ENCODE measurements at regions not wholly inside any gene's neighbourhood (a gene's known extent, or its start where the extent isn't known, plus 50 kb on each side); places are given as distances from the start of the nearest gene placed in this dataset.

DNA sequence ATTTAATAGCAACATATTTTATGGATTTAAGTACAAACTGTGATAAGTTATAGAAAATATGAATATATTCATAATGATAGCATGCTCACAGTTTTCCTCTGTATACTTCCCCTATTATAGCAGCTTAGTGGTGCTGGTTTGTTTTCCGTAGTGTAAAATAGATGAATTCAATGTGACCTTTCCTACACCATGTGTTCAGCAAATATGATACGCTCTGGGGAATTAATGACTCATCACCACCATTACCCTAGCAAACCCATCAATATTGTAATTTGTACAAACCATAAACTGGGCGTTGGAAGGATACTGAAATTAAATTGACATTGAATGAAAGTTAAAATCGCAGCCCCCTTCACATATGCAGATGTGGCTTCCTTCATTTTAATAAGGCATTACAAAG lies 58.7 kb upstream of the CDH19 start:
- TF ChIP-seq RORB (CRISPR knock-in tag; IDR thresholded peaks at IDR 0.05) (no peak), EMX1 (CRISPR knock-in tag; IDR thresholded peaks at IDR 0.05) (no peak), ETV6 (CRISPR knock-in tag; IDR thresholded peaks at IDR 0.05) (no peak), STAT6 (CRISPR knock-in tag; conservative IDR thresholded peaks at IDR 0.05; ENCODE audit: low read depth) (no peak), IRF2 (CRISPR knock-in tag; IDR thresholded peaks at IDR 0.05; ENCODE audit: borderline replicate concordance, low read depth) (no peak), RELA (CRISPR knock-in tag; IDR thresholded peaks at IDR 0.05; ENCODE audit: borderline replicate concordance) (no peak), SMAD4 (CRISPR knock-in tag; IDR thresholded peaks at IDR 0.05) (no peak), NFE2L1 (CRISPR knock-in tag; IDR thresholded peaks at IDR 0.05) (no peak), GABPB1 (CRISPR knock-in tag; IDR thresholded peaks at IDR 0.05) (no peak), ZNF138 (CRISPR knock-in tag; conservative IDR thresholded peaks at IDR 0.05) (no peak), ZNF232 (CRISPR knock-in tag; IDR thresholded peaks at IDR 0.05) (no peak), JAZF1 (CRISPR knock-in tag; IDR thresholded peaks at IDR 0.05) (no peak)
- TF ChIP-seq, protein P1, sequence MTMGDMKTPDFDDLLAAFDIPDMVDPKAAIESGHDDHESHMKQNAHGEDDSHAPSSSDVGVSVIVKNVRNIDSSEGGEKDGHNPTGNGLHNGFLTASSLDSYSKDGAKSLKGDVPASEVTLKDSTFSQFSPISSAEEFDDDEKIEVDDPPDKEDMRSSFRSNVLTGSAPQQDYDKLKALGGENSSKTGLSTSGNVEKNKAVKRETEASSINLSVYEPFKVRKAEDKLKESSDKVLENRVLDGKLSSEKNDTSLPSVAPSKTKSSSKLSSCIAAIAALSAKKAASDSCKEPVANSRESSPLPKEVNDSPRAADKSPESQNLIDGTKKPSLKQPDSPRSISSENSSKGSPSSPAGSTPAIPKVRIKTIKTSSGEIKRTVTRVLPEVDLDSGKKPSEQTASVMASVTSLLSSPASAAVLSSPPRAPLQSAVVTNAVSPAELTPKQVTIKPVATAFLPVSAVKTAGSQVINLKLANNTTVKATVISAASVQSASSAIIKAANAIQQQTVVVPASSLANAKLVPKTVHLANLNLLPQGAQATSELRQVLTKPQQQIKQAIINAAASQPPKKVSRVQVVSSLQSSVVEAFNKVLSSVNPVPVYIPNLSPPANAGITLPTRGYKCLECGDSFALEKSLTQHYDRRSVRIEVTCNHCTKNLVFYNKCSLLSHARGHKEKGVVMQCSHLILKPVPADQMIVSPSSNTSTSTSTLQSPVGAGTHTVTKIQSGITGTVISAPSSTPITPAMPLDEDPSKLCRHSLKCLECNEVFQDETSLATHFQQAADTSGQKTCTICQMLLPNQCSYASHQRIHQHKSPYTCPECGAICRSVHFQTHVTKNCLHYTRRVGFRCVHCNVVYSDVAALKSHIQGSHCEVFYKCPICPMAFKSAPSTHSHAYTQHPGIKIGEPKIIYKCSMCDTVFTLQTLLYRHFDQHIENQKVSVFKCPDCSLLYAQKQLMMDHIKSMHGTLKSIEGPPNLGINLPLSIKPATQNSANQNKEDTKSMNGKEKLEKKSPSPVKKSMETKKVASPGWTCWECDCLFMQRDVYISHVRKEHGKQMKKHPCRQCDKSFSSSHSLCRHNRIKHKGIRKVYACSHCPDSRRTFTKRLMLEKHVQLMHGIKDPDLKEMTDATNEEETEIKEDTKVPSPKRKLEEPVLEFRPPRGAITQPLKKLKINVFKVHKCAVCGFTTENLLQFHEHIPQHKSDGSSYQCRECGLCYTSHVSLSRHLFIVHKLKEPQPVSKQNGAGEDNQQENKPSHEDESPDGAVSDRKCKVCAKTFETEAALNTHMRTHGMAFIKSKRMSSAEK (CRISPR knock-in tag; IDR thresholded peaks at IDR 0.05; ENCODE audit: borderline replicate concordance), result no peak
- TF ChIP-seq, protein P2, sequence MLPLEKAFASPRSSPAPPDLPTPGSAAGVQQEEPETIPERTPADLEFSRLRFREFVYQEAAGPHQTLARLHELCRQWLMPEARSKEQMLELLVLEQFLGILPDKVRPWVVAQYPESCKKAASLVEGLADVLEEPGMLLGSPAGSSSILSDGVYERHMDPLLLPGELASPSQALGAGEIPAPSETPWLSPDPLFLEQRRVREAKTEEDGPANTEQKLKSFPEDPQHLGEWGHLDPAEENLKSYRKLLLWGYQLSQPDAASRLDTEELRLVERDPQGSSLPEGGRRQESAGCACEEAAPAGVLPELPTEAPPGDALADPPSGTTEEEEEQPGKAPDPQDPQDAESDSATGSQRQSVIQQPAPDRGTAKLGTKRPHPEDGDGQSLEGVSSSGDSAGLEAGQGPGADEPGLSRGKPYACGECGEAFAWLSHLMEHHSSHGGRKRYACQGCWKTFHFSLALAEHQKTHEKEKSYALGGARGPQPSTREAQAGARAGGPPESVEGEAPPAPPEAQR (CRISPR knock-in tag; IDR thresholded peaks at IDR 0.05), result no peak
- TF ChIP-seq, protein P3, sequence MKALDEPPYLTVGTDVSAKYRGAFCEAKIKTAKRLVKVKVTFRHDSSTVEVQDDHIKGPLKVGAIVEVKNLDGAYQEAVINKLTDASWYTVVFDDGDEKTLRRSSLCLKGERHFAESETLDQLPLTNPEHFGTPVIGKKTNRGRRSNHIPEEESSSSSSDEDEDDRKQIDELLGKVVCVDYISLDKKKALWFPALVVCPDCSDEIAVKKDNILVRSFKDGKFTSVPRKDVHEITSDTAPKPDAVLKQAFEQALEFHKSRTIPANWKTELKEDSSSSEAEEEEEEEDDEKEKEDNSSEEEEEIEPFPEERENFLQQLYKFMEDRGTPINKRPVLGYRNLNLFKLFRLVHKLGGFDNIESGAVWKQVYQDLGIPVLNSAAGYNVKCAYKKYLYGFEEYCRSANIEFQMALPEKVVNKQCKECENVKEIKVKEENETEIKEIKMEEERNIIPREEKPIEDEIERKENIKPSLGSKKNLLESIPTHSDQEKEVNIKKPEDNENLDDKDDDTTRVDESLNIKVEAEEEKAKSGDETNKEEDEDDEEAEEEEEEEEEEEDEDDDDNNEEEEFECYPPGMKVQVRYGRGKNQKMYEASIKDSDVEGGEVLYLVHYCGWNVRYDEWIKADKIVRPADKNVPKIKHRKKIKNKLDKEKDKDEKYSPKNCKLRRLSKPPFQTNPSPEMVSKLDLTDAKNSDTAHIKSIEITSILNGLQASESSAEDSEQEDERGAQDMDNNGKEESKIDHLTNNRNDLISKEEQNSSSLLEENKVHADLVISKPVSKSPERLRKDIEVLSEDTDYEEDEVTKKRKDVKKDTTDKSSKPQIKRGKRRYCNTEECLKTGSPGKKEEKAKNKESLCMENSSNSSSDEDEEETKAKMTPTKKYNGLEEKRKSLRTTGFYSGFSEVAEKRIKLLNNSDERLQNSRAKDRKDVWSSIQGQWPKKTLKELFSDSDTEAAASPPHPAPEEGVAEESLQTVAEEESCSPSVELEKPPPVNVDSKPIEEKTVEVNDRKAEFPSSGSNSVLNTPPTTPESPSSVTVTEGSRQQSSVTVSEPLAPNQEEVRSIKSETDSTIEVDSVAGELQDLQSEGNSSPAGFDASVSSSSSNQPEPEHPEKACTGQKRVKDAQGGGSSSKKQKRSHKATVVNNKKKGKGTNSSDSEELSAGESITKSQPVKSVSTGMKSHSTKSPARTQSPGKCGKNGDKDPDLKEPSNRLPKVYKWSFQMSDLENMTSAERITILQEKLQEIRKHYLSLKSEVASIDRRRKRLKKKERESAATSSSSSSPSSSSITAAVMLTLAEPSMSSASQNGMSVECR (CRISPR knock-in tag; IDR thresholded peaks at IDR 0.05; ENCODE audit: borderline replicate concordance), result no peak
- TF ChIP-seq, protein P4, sequence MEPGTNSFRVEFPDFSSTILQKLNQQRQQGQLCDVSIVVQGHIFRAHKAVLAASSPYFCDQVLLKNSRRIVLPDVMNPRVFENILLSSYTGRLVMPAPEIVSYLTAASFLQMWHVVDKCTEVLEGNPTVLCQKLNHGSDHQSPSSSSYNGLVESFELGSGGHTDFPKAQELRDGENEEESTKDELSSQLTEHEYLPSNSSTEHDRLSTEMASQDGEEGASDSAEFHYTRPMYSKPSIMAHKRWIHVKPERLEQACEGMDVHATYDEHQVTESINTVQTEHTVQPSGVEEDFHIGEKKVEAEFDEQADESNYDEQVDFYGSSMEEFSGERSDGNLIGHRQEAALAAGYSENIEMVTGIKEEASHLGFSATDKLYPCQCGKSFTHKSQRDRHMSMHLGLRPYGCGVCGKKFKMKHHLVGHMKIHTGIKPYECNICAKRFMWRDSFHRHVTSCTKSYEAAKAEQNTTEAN (CRISPR knock-in tag; IDR thresholded peaks at IDR 0.05), result no peak
- CTCF ChIA-PET, result no interaction called here
- Mint-ChIP-seq H3K4me1 (peaks cover 40% of the 10 kb centered on the region), H3K9me3 (no peaks in the 10 kb centered on the region), H3K4me3 (no peak overlapping the region), H3K27me3 (ENCODE audit: low read depth) (no peaks in the 10 kb centered on the region), H3K27ac (no peak overlapping the region), H3K36me3 (no peaks in the 10 kb centered on the region)
- no peak for ATAC-seq
- DNase-seq (ENCODE audit: low spot score), result no peak
- POLR2A ChIA-PET, result no interaction called here
